ENCODE measurements at regions not wholly inside any gene's neighbourhood (a gene's known extent, or its start where the extent isn't known, plus 50 kb on each side); places are given as distances from the start of the nearest gene placed in this dataset.

GRCh38 chr7:153047079-153047959 lies 287.8 kb downstream of the ACTR3B start:
- H3K9ac ChIP-seq (ENCODE audit: low read length): no peak overlapping the region
- no peak overlapping the region for H3K4me3 ChIP-seq (ENCODE audit: low read length)
- H3K36me3 ChIP-seq (replicated peaks; ENCODE audit: low read depth, low read length): no peaks in the 10 kb centered on the region
- H3K4me1 ChIP-seq (ENCODE audit: low read length): no peaks in the 10 kb centered on the region
- no peak overlapping the region for H2AFZ ChIP-seq (ENCODE audit: low read depth, low read length)
- H3K27me3 ChIP-seq (ENCODE audit: low read depth, low read length): peaks cover 4% of the 10 kb centered on the region; the same call in 1 of the 2 replicates
- H3K27ac ChIP-seq (ENCODE audit: low read length): no peak overlapping the region
- no peak overlapping the region for H3K4me2 ChIP-seq (ENCODE audit: low read length)
- no peaks in the 10 kb centered on the region for H3K9me3 ChIP-seq (ENCODE audit: insufficient read depth, low read length)
- no peaks in the 10 kb centered on the region for H3K79me2 ChIP-seq (ENCODE audit: low read length)
- H4K20me1 ChIP-seq (ENCODE audit: insufficient read depth, low read length): no peaks in the 10 kb centered on the region
- TF ChIP-seq EZH2phosphoT487 (IDR thresholded peaks at IDR 0.05; ENCODE audit: low read depth) (no peak), CTCF (IDR thresholded peaks at IDR 0.05; ENCODE audit: low read depth, low read length) (no peak)

GRCh38 chr7:153052206-153052605 lies 292.7 kb downstream of the ACTR3B start:
- Histone ChIP-seq H2AFZ (ENCODE audit: low read depth, low read length) (no peak overlapping the region), H3K79me2 (ENCODE audit: low read length) (no peaks in the 10 kb centered on the region), H3K4me3 (ENCODE audit: low read length) (no peak overlapping the region), H3K36me3 (replicated peaks; ENCODE audit: low read depth, low read length) (no peaks in the 10 kb centered on the region), H3K4me2 (ENCODE audit: low read length) (no peak overlapping the region), H3K4me1 (ENCODE audit: low read length) (no peaks in the 10 kb centered on the region), H3K27me3 (ENCODE audit: low read depth, low read length) (no peaks in the 10 kb centered on the region; the same call in 1 of the 2 replicates), H3K9me3 (ENCODE audit: insufficient read depth, low read length) (no peaks in the 10 kb centered on the region), H4K20me1 (ENCODE audit: insufficient read depth, low read length) (no peaks in the 10 kb centered on the region), H3K9ac (ENCODE audit: low read length) (no peak overlapping the region), H3K27ac (ENCODE audit: low read length) (no peak overlapping the region)
- no peak for TF ChIP-seq EZH2phosphoT487 (IDR thresholded peaks at IDR 0.05; ENCODE audit: low read depth)
- TF ChIP-seq CTCF (IDR thresholded peaks at IDR 0.05; ENCODE audit: low read depth, low read length): no peak

GRCh38 chr7:153061910-153062528 lies 302.5 kb downstream of the ACTR3B start:
- H4K20me1 ChIP-seq (ENCODE audit: insufficient read depth, low read length): no peaks in the 10 kb centered on the region
- H3K27me3 ChIP-seq (ENCODE audit: low read depth, low read length): peaks cover 8% of the 10 kb centered on the region; the same call in 1 of the 2 replicates
- no peaks in the 10 kb centered on the region for H3K9me3 ChIP-seq (ENCODE audit: insufficient read depth, low read length)
- no peak overlapping the region for H3K9ac ChIP-seq (ENCODE audit: low read length)
- no peak overlapping the region for H2AFZ ChIP-seq (ENCODE audit: low read depth, low read length)
- TF ChIP-seq EZH2phosphoT487 (IDR thresholded peaks at IDR 0.05; ENCODE audit: low read depth): no peak
- no peak for TF ChIP-seq CTCF (IDR thresholded peaks at IDR 0.05; ENCODE audit: low read depth, low read length)
- no peaks in the 10 kb centered on the region for H3K79me2 ChIP-seq (ENCODE audit: low read length)
- no peak overlapping the region for H3K4me3 ChIP-seq (ENCODE audit: low read length)
- no peak overlapping the region for H3K4me2 ChIP-seq (ENCODE audit: low read length)
- no peak overlapping the region for H3K27ac ChIP-seq (ENCODE audit: low read length)
- no peaks in the 10 kb centered on the region for H3K36me3 ChIP-seq (replicated peaks; ENCODE audit: low read depth, low read length)
- no peaks in the 10 kb centered on the region for H3K4me1 ChIP-seq (ENCODE audit: low read length)

- Histone ChIP-seq H3K4me3 (ENCODE audit: low read length) (no peak overlapping the region), H3K4me1 (ENCODE audit: low read length) (no peaks in the 10 kb centered on the region), H3K9ac (ENCODE audit: low read length) (no peak overlapping the region), H2AFZ (ENCODE audit: low read depth, low read length) (no peak overlapping the region), H3K27me3 (ENCODE audit: low read depth, low read length) (peaks cover 8% of the 10 kb centered on the region; the same call in 1 of the 2 replicates), H3K79me2 (ENCODE audit: low read length) (no peaks in the 10 kb centered on the region), H4K20me1 (ENCODE audit: insufficient read depth, low read length) (no peaks in the 10 kb centered on the region), H3K36me3 (replicated peaks; ENCODE audit: low read depth, low read length) (no peaks in the 10 kb centered on the region), H3K9me3 (ENCODE audit: insufficient read depth, low read length) (no peaks in the 10 kb centered on the region), H3K27ac (ENCODE audit: low read length) (no peak overlapping the region), H3K4me2 (ENCODE audit: low read length) (no peak overlapping the region)
- TF ChIP-seq CTCF (IDR thresholded peaks at IDR 0.05; ENCODE audit: low read depth, low read length): no peak
- no peak for TF ChIP-seq EZH2phosphoT487 (IDR thresholded peaks at IDR 0.05; ENCODE audit: low read depth)
These were observed 305.5 kb downstream of the ACTR3B start for GRCh38 chr7:153065051-153065450.
